Vagina (tissue), 2 donors: ENCODE measurements at regions not wholly inside any gene's neighbourhood (a gene's known extent, or its start where the extent isn't known, plus 50 kb on each side); places are given as distances from the start of the nearest gene placed in this dataset.

Experiments
- POLR2A ChIP-seq, 2 donors: fragments of 450-650 bp; IDR thresholded peaks; one replicate each; pipeline ENCODE4 v1.6.1; 2017; ENCODE audit warnings: antibody characterized with exemption in 2 of 2, mild to moderate bottlenecking in 2 of 2, moderate library complexity in 2 of 2
- TF ChIP-seq, protein P1 (sequence below), 3 experiments: fragments of 450-650 bp in 2 of 3; fragments of 200-600 bp in 1 of 3; sonication (generic) in 1 of 3; IDR thresholded peaks; one replicate each; pipeline ENCODE4 v1.5.1; 2017 to 2019; ENCODE audit warnings: antibody characterized with exemption in 3 of 3, mild to moderate bottlenecking in 2 of 3, moderate library complexity in 2 of 3

DNA sequence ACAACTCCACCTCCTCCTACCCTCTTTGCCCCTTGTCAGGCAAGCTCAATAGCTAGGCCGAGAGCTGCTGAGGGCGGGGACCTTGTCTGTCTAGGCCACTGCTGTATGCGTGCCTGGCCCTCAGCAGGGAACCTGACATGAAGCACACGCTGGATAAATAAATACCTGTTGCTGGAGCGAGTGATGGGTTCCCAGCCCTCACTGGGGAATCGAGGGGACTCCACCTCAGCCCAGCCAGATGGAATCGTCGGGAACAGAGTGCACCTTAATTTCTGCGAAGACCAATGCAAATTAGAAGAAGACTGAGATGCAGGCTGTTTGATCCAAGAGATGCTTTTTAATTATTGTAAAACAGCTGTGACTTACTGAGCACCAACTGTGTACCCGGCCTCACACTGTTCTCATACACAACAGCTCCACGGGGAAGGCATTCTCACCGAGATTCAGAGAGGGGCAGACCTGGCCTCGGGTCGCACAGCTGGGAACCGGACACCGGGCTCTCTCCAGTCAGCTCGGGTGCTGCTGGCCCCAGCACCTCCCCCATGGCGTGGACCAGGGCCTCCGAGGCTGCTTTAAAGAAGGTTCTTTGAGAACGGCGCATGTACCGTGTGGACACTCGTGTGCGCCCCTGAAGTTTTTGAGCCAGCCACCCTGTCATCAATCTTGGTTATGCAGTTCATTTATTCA, 109.7 kb upstream of the IER5L start:
- TF ChIP-seq, protein P1, sequence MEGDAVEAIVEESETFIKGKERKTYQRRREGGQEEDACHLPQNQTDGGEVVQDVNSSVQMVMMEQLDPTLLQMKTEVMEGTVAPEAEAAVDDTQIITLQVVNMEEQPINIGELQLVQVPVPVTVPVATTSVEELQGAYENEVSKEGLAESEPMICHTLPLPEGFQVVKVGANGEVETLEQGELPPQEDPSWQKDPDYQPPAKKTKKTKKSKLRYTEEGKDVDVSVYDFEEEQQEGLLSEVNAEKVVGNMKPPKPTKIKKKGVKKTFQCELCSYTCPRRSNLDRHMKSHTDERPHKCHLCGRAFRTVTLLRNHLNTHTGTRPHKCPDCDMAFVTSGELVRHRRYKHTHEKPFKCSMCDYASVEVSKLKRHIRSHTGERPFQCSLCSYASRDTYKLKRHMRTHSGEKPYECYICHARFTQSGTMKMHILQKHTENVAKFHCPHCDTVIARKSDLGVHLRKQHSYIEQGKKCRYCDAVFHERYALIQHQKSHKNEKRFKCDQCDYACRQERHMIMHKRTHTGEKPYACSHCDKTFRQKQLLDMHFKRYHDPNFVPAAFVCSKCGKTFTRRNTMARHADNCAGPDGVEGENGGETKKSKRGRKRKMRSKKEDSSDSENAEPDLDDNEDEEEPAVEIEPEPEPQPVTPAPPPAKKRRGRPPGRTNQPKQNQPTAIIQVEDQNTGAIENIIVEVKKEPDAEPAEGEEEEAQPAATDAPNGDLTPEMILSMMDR (IDR thresholded peaks at IDR 0.05) = no peak
- no peak for TF ChIP-seq POLR2A (IDR thresholded peaks at IDR 0.05)
